ENCODE measurements at regions not wholly inside any gene's neighbourhood (a gene's known extent, or its start where the extent isn't known, plus 50 kb on each side); places are given as distances from the start of the nearest gene placed in this dataset.

DNA sequence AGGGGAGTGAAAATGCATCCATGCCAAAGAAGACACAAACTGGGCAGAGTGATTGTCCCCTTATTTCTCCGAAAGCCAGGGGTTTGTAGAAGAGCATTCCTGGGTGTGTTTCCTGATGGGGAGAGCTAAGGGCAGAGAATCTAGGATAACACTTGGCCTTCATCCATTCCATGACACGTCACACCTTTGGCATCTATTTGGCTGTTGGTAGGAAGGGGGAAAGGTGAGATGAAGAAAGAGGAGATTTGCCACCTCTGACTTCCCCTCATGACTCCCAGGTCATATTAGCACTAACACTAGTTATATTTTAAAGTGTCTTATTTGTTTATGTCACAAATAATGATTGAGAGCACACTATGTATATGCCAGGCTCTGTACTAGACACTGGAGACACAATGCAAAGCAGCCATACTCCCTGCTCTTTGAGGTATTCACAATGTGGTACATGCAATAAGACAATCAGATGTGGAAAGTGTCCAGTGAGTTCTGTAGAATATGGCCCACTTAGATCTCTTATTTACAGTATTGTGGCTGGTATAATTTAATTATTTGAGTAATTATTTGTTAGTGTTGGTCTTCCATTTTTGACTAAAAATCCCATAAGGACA lies 54.5 kb upstream of the GADD45A start:
- Histone ChIP-seq H3K4me2 (ENCODE audit: unreplicated experiment) (no peak overlapping the region), H3K9me2 (ENCODE audit: insufficient read depth) (no peaks in the 10 kb centered on the region), H4K20me1 (ENCODE audit: insufficient read depth) (no peaks in the 10 kb centered on the region), H3K27me3 (replicated peaks; ENCODE audit: insufficient read depth) (no peaks in the 10 kb centered on the region), H3K79me2 (ENCODE audit: insufficient read depth) (no peaks in the 10 kb centered on the region), H3K4me3 (no peak overlapping the region), H3K9me3 (ENCODE audit: low read depth) (no peaks in the 10 kb centered on the region), H3K27ac (no peak overlapping the region), H3K36me3 (ENCODE audit: low read depth) (no peaks in the 10 kb centered on the region), H3F3A (ENCODE audit: insufficient read depth) (0 out of 2 replicates have a peak, but pooled peaks cover 8% of the 10 kb centered on the region), H3K9ac (no peak overlapping the region), H2AFZ (no peak overlapping the region), H3K4me1 (ENCODE audit: insufficient read depth) (peaks cover 15% of the 10 kb centered on the region)
- TF ChIP-seq EZH2phosphoT487 (IDR thresholded peaks at IDR 0.05; ENCODE audit: insufficient read depth, low read depth) (no peak), EZH2 (IDR thresholded peaks at IDR 0.05; ENCODE audit: insufficient read depth, poor library complexity, severe bottlenecking) (no peak)
- in situ Hi-C loops (cut with MboI): no loop called here
- DNase-seq: no peak
- WGBS, 2 experiments (ENCODE audit: low coverage in 1 of 2, low lambda C conversion rate in 2 of 2, missing lambda C conversion rate in 2 of 2): 95 to 100% methylated on average over 2 of the region's 2 CpGs

DNA sequence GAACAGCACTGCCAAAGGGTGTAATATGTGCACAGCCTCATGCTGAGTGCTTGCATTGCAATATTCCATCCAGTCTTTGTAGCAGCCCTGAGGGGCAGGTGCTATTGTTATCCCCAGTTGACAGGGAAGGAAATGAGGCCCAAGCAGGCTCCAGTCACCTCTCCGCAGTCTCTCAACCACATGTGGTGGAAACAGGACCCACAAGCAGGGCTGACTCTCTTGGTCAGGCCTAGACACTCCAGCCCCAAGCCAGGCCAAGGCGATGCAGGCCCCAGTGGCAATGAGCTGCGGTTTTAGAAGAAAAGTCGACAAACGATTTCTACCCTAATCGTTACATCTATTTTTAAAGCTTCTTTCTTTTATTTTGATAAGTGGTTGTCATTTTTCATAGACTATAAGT lies 52.6 kb upstream of the GADD45A start:
- Histone ChIP-seq H3K27me3 (replicated peaks; ENCODE audit: insufficient read depth) (no peaks in the 10 kb centered on the region), H3K79me2 (ENCODE audit: insufficient read depth) (no peaks in the 10 kb centered on the region), H4K20me1 (ENCODE audit: insufficient read depth) (no peaks in the 10 kb centered on the region), H3K9me2 (ENCODE audit: insufficient read depth) (no peaks in the 10 kb centered on the region), H3K27ac (no peak overlapping the region), H3K36me3 (ENCODE audit: low read depth) (no peaks in the 10 kb centered on the region), H3K4me3 (no peak overlapping the region), H3K9ac (no peak overlapping the region), H3F3A (ENCODE audit: insufficient read depth) (0 out of 2 replicates have a peak, but pooled peaks cover 4% of the 10 kb centered on the region), H2AFZ (no peak overlapping the region), H3K4me2 (ENCODE audit: unreplicated experiment) (no peak overlapping the region), H3K9me3 (ENCODE audit: low read depth) (no peaks in the 10 kb centered on the region), H3K4me1 (ENCODE audit: insufficient read depth) (peaks cover 15% of the 10 kb centered on the region)
- in situ Hi-C loops (cut with MboI): no loop called here
- TF ChIP-seq EZH2 (IDR thresholded peaks at IDR 0.05; ENCODE audit: insufficient read depth, poor library complexity, severe bottlenecking): no peak
- TF ChIP-seq EZH2phosphoT487 (IDR thresholded peaks at IDR 0.05; ENCODE audit: insufficient read depth, low read depth): no peak
- DNase-seq: no peak
- 97 to 98% methylated on average over 6 of the region's 6 CpGs for WGBS, 2 experiments (ENCODE audit: low coverage in 1 of 2, low lambda C conversion rate in 2 of 2, missing lambda C conversion rate in 2 of 2)

GRCh38 chr1:67632811-67633655 lies 52.0 kb upstream of the GADD45A start:
- Histone ChIP-seq H3K36me3 (ENCODE audit: low read depth) (no peaks in the 10 kb centered on the region), H3K79me2 (ENCODE audit: insufficient read depth) (no peaks in the 10 kb centered on the region), H3K27me3 (replicated peaks; ENCODE audit: insufficient read depth) (no peaks in the 10 kb centered on the region), H3K4me1 (ENCODE audit: insufficient read depth) (peaks cover 15% of the 10 kb centered on the region), H4K20me1 (ENCODE audit: insufficient read depth) (no peaks in the 10 kb centered on the region), H3K4me2 (ENCODE audit: unreplicated experiment) (no peak overlapping the region), H3K9ac (no peak overlapping the region), H3K27ac (no peak overlapping the region), H3K9me3 (ENCODE audit: low read depth) (no peaks in the 10 kb centered on the region), H3F3A (ENCODE audit: insufficient read depth) (0 out of 2 replicates have a peak, but pooled peaks cover 4% of the 10 kb centered on the region), H3K9me2 (ENCODE audit: insufficient read depth) (no peaks in the 10 kb centered on the region), H3K4me3 (no peak overlapping the region), H2AFZ (no peak overlapping the region)
- in situ Hi-C loops (cut with MboI): no loop called here
- TF ChIP-seq EZH2 (IDR thresholded peaks at IDR 0.05; ENCODE audit: insufficient read depth, poor library complexity, severe bottlenecking) (no peak), EZH2phosphoT487 (IDR thresholded peaks at IDR 0.05; ENCODE audit: insufficient read depth, low read depth) (no peak)
- no peak for DNase-seq
- 85% methylated on average over 10 of the region's 10 CpGs for WGBS, 2 experiments (ENCODE audit: low coverage in 1 of 2, low lambda C conversion rate in 2 of 2, missing lambda C conversion rate in 2 of 2)

GRCh38 chr1:67634396-67634935 lies 50.5 kb upstream of the GADD45A start:
- TF ChIP-seq EZH2 (IDR thresholded peaks at IDR 0.05; ENCODE audit: insufficient read depth, poor library complexity, severe bottlenecking) (no peak), EZH2phosphoT487 (IDR thresholded peaks at IDR 0.05; ENCODE audit: insufficient read depth, low read depth) (no peak)
- H3K9me2 ChIP-seq (ENCODE audit: insufficient read depth): no peaks in the 10 kb centered on the region
- 95% methylated on average over 6 of the region's 6 CpGs for WGBS, 2 experiments (ENCODE audit: low coverage in 1 of 2, low lambda C conversion rate in 2 of 2, missing lambda C conversion rate in 2 of 2)

More at GRCh38 chr1:67634396-67634935, 50.5 kb upstream of the GADD45A start:
- Histone ChIP-seq H3K4me1 (ENCODE audit: insufficient read depth) (peaks cover 8% of the 10 kb centered on the region), H3K9me3 (ENCODE audit: low read depth) (no peaks in the 10 kb centered on the region), H3K4me3 (no peak overlapping the region), H3F3A (ENCODE audit: insufficient read depth) (0 out of 2 replicates have a peak, but pooled peaks cover 1% of the 10 kb centered on the region), H3K9ac (no peak overlapping the region), H3K27ac (no peak overlapping the region), H2AFZ (no peak overlapping the region), H3K79me2 (ENCODE audit: insufficient read depth) (no peaks in the 10 kb centered on the region), H3K4me2 (ENCODE audit: unreplicated experiment) (no peak overlapping the region), H3K36me3 (ENCODE audit: low read depth) (no peaks in the 10 kb centered on the region), H4K20me1 (ENCODE audit: insufficient read depth) (no peaks in the 10 kb centered on the region), H3K27me3 (replicated peaks; ENCODE audit: insufficient read depth) (no peaks in the 10 kb centered on the region)
- no peak for DNase-seq
- in situ Hi-C loops (cut with MboI): no loop called here
